Colonic mucosa (tissue), 4 donors: ENCODE measurements at regions not wholly inside any gene's neighbourhood (a gene's known extent, or its start where the extent isn't known, plus 50 kb on each side); places are given as distances from the start of the nearest gene placed in this dataset.

ENCODE experiments used
- DNase-seq: peaks from one replicate; pipeline ENCODE4 v3.0.0-alpha.2; 2020
- H3K27ac ChIP-seq: fragments of 200-600 bp; one replicate; pipeline ENCODE4 v1.8.0; 2021
- H3K27me3 ChIP-seq: fragments of 200-600 bp; one replicate; pipeline ENCODE4 v1.8.0; 2021
- H3K36me3 ChIP-seq: fragments of 200-600 bp; one replicate; pipeline ENCODE4 v1.8.0; 2021
- H3K4me1 ChIP-seq: fragments of 200-600 bp; one replicate; pipeline ENCODE4 v1.8.0; 2021; ENCODE audit warnings: mild to moderate bottlenecking
- H3K4me3 ChIP-seq: fragments of 200-600 bp; one replicate; pipeline ENCODE4 v1.8.0; 2021
- H3K9ac ChIP-seq, 2 donors: one replicate each; pipeline ENCODE4 v1.7.0; 2013; ENCODE audit warnings: control low read depth in 2 of 2, low read depth in 2 of 2, low read length in 2 of 2
- H3K9me3 ChIP-seq: fragments of 200-600 bp; one replicate; pipeline ENCODE4 v1.8.0; 2021
- intact Hi-C: fragments of 100-400 bp; cut with DNase I; formaldehyde crosslinking; loops from one replicate; pipeline ENCODE4 v1.14.1; 2022
- TF ChIP-seq, protein P1 (sequence below): fragments of 200-600 bp; IDR thresholded peaks from one replicate; pipeline ENCODE4 v1.8.0; 2022; ENCODE audit warnings: antibody characterized with exemption, mild to moderate bottlenecking
- donor health status: healthy.
- donor health status: DM: no; HTN: no; CAD: no.
- donor health status: DM: no; HTN: no; CAD: no.

DNA sequence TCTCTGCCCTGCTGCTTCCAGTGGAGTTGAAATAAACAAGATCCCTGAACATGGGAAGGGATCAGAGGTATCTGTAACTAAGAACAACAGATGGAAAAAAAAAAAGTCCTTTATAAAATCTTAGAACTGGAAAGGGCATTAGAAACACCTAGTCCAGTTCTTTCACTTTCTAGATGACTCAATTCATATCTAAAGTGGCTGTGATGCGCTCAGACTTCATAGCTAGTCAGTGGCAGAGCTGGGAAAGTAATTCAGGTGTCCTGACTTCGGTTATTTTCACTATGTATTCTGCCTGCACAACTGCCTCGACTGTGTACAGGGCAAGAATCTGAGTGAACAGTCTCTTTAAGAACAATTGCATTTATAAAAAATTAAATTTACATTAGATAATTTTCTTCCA lies 151.8 kb upstream of the TMTC4 start:
- Histone ChIP-seq H3K27me3 (no peaks in the 10 kb centered on the region), H3K4me1 (no peaks in the 10 kb centered on the region), H3K27ac (no peak overlapping the region), H3K4me3 (no peak overlapping the region), H3K9me3 (no peaks in the 10 kb centered on the region), H3K36me3 (no peaks in the 10 kb centered on the region), H3K9ac (no peak overlapping the region)
- TF ChIP-seq, protein P1, sequence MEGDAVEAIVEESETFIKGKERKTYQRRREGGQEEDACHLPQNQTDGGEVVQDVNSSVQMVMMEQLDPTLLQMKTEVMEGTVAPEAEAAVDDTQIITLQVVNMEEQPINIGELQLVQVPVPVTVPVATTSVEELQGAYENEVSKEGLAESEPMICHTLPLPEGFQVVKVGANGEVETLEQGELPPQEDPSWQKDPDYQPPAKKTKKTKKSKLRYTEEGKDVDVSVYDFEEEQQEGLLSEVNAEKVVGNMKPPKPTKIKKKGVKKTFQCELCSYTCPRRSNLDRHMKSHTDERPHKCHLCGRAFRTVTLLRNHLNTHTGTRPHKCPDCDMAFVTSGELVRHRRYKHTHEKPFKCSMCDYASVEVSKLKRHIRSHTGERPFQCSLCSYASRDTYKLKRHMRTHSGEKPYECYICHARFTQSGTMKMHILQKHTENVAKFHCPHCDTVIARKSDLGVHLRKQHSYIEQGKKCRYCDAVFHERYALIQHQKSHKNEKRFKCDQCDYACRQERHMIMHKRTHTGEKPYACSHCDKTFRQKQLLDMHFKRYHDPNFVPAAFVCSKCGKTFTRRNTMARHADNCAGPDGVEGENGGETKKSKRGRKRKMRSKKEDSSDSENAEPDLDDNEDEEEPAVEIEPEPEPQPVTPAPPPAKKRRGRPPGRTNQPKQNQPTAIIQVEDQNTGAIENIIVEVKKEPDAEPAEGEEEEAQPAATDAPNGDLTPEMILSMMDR: no peak
- no peak for DNase-seq
- intact Hi-C loops: no loop called here

DNA sequence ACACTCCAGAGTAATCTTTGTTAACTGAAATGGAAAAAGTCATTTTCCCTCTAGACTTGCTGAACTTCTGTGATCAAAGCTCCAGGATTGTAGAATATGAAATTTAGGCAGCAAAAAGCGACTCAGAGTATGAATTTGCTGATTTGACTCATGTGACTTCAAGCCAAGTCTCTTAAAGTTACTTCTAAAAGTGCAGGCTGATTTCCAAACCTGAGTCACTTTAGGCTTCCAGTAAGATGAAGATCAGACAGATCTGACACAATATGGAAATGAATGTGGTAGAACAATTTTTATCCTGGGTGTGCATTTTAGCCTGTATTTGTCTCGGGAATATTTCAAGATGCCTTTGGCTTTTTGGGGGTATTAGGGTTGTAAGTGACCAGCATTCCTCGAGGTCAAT lies 151.0 kb upstream of the TMTC4 start:
- Histone ChIP-seq H3K4me1 (no peaks in the 10 kb centered on the region), H3K9me3 (no peaks in the 10 kb centered on the region), H3K4me3 (no peak overlapping the region), H3K36me3 (no peaks in the 10 kb centered on the region), H3K27me3 (no peaks in the 10 kb centered on the region), H3K9ac (no peak overlapping the region), H3K27ac (no peak overlapping the region)
- intact Hi-C loops: no loop called here
- DNase-seq: no peak
- TF ChIP-seq, protein P1: no peak

DNA sequence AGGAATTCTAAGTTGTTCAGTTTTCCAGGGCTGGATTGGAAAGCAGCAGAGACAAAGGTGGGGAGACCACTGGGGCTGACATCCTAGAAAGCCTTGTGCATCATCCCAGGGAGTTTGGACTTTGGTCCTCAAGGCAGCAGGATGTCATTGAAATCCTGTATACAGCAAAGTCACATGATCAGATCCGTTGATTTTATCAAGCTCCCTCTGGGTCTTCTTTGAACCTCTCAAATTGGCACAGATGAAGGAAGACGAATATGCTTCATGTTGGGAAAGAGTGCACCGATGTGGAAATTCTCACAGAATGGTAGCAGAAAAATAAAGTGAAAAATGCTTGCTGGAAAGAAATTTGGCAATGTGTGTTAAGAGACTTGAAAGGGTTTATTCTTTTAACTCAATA lies 149.8 kb upstream of the TMTC4 start:
- Histone ChIP-seq H3K27me3 (no peaks in the 10 kb centered on the region), H3K4me3 (no peak overlapping the region), H3K36me3 (no peaks in the 10 kb centered on the region), H3K4me1 (no peaks in the 10 kb centered on the region), H3K9me3 (no peaks in the 10 kb centered on the region), H3K9ac (no peak overlapping the region), H3K27ac (no peak overlapping the region)
- intact Hi-C loops: no loop called here
- TF ChIP-seq, protein P1: no peak
- no peak for DNase-seq

DNA sequence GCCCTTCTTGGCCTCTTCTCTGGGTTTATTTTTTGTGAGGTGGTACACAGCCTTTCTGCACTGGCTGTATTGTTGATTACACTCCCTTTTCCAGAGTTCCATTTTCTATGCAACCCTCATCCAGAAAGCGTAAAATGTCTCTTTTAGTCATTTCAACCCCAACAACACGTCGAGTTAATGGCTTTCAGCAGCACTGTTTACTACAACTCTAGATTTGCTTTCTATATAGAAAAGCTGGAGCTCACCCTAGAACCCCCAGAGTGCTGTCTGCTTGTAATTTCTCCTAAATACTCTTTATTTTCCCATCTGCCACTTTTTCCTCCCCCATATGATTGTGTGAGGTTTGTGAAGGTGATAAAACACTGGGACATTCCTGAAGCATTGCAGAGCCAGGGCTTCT lies 148.9 kb upstream of the TMTC4 start:
- H3K4me3 ChIP-seq: no peak overlapping the region

DNA sequence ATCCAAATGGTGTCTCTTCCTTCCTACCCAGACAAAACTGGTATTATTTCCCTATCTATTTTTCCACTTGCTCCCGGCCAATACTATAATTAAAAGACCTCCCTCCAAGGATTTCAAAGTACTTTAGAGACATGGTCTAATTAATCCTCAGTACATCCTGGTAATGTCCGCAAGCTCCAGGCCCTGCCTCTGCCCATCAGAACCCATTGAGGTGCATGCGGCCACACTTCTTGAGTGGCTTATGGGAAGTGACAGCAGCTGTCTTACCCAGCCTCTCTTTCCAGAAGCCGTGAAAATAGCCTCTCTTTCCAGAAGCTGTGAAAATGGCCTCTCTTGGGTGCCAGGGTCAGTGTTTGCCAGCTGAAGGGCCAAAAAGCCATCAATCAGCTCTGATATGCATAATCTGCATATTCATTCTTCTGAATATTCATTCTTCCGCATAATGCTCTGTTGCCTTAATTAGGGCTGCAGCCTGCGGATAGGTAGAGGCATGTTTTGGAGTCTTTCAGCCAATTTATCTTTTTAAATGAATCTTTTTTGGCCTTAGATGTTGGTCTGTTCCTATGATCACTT lies 148.4 kb upstream of the TMTC4 start:
- Histone ChIP-seq H3K27ac (no peak overlapping the region), H3K4me1 (no peaks in the 10 kb centered on the region), H3K27me3 (no peaks in the 10 kb centered on the region), H3K4me3 (no peak overlapping the region), H3K36me3 (no peaks in the 10 kb centered on the region), H3K9ac (no peak overlapping the region), H3K9me3 (no peaks in the 10 kb centered on the region)
- intact Hi-C loops: no loop called here
- no peak for DNase-seq
- TF ChIP-seq, protein P1: no peak

More for the DNA sequence above, 148.9 kb upstream of the TMTC4 start:
- intact Hi-C loops: no loop called here
- Histone ChIP-seq H3K27me3 (no peaks in the 10 kb centered on the region), H3K4me1 (no peaks in the 10 kb centered on the region), H3K9me3 (no peaks in the 10 kb centered on the region), H3K27ac (no peak overlapping the region), H3K36me3 (no peaks in the 10 kb centered on the region), H3K9ac (no peak overlapping the region)
- TF ChIP-seq, protein P1: no peak
- no peak for DNase-seq
